ENCODE measurements at regions not wholly inside any gene's neighbourhood (a gene's known extent, or its start where the extent isn't known, plus 50 kb on each side); places are given as distances from the start of the nearest gene placed in this dataset.
A peak's percentile ranks its signal among the peaks of the same experiment; 100 is the strongest.

- Histone ChIP-seq H3K4me1 (ENCODE audit: control insufficient read depth, insufficient read depth, low read length) (no peaks in the 10 kb centered on the region), H3K27me3 (ENCODE audit: control insufficient read depth, insufficient read depth, low read length) (no peaks in the 10 kb centered on the region), H3K36me3 (ENCODE audit: control insufficient read depth, insufficient read depth, low read length) (no peaks in the 10 kb centered on the region), H3K9me3 (replicated peaks; ENCODE audit: control insufficient read depth, low read depth, low read length) (no peaks in the 10 kb centered on the region), H3K4me3 (ENCODE audit: low read length) (no peak overlapping the region), H3K27ac (ENCODE audit: low read length) (no peak overlapping the region)
- 68% methylated on average over 2 of the region's 2 CpGs for WGBS (ENCODE audit: insufficient coverage)
- peak; percentile 63 for DNase-seq
These were observed 174.0 kb upstream of the NTF3 start for GRCh38 chr12:5257763-5258495.

- 33% methylated on average over 3 of the region's 3 CpGs for WGBS (ENCODE audit: insufficient coverage)
- Histone ChIP-seq H3K4me3 (ENCODE audit: low read length) (no peak overlapping the region), H3K27ac (ENCODE audit: low read length) (no peak overlapping the region), H3K36me3 (ENCODE audit: control insufficient read depth, insufficient read depth, low read length) (no peaks in the 10 kb centered on the region), H3K27me3 (ENCODE audit: control insufficient read depth, insufficient read depth, low read length) (no peaks in the 10 kb centered on the region), H3K4me1 (ENCODE audit: control insufficient read depth, insufficient read depth, low read length) (no peaks in the 10 kb centered on the region), H3K9me3 (replicated peaks; ENCODE audit: control insufficient read depth, low read depth, low read length) (no peaks in the 10 kb centered on the region)
- peak; percentile 76 for DNase-seq
These were observed 173.4 kb upstream of the NTF3 start for GRCh38 chr12:5258498-5258897.

DNA sequence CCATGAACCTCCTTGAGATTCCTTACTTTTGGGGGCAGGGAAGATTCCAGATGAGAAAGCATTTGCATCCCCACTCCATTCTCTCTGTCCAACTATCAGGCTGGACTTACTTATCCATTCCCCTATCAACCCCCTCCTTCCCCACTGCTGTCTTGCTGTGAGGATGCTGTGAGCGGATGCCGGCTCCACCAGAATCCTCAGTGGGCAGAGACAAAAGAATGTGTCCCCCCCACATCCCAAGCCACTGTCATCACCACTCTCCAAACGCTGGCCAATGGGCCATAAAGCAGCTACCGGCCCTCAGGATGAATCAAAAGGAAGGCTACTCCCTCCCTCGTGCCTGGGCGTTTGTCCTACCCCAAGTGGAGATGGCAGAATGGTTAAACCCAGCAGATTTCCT lies 173.0 kb upstream of the NTF3 start:
- Histone ChIP-seq H3K36me3 (ENCODE audit: control insufficient read depth, insufficient read depth, low read length) (no peaks in the 10 kb centered on the region), H3K9me3 (replicated peaks; ENCODE audit: control insufficient read depth, low read depth, low read length) (no peaks in the 10 kb centered on the region), H3K27me3 (ENCODE audit: control insufficient read depth, insufficient read depth, low read length) (no peaks in the 10 kb centered on the region), H3K4me3 (ENCODE audit: low read length) (no peak overlapping the region), H3K4me1 (ENCODE audit: control insufficient read depth, insufficient read depth, low read length) (no peaks in the 10 kb centered on the region), H3K27ac (ENCODE audit: low read length) (no peak overlapping the region)
- no peak for DNase-seq
- WGBS (ENCODE audit: insufficient coverage) = 45% methylated on average over 4 of the region's 6 CpGs

- H3K27ac ChIP-seq (ENCODE audit: low read length) = no peak overlapping the region
- H3K36me3 ChIP-seq (ENCODE audit: control insufficient read depth, insufficient read depth, low read length) = no peaks in the 10 kb centered on the region
- H3K4me3 ChIP-seq (ENCODE audit: low read length) = no peak overlapping the region
- H3K4me1 ChIP-seq (ENCODE audit: control insufficient read depth, insufficient read depth, low read length) = no peaks in the 10 kb centered on the region
- WGBS (ENCODE audit: insufficient coverage) = no CpG with 5 or more reads among the region's 4 CpGs
- H3K27me3 ChIP-seq (ENCODE audit: control insufficient read depth, insufficient read depth, low read length) = no peaks in the 10 kb centered on the region
- no peak for DNase-seq
- H3K9me3 ChIP-seq (replicated peaks; ENCODE audit: control insufficient read depth, low read depth, low read length) = no peaks in the 10 kb centered on the region
These were observed 172.4 kb upstream of the NTF3 start for GRCh38 chr12:5259523-5259922.

- no peaks in the 10 kb centered on the region for H3K27me3 ChIP-seq (ENCODE audit: control insufficient read depth, insufficient read depth, low read length)
- no peak overlapping the region for H3K27ac ChIP-seq (ENCODE audit: low read length)
- no peaks in the 10 kb centered on the region for H3K36me3 ChIP-seq (ENCODE audit: control insufficient read depth, insufficient read depth, low read length)
- DNase-seq = no peak
- H3K4me3 ChIP-seq (ENCODE audit: low read length) = no peak overlapping the region
- no peaks in the 10 kb centered on the region for H3K9me3 ChIP-seq (replicated peaks; ENCODE audit: control insufficient read depth, low read depth, low read length)
- WGBS (ENCODE audit: insufficient coverage) = no CpG with 5 or more reads among the region's 3 CpGs
- no peaks in the 10 kb centered on the region for H3K4me1 ChIP-seq (ENCODE audit: control insufficient read depth, insufficient read depth, low read length)
These were observed 171.8 kb upstream of the NTF3 start for GRCh38 chr12:5260086-5260485.

- DNase-seq = no peak
- Histone ChIP-seq H3K9me3 (replicated peaks; ENCODE audit: control insufficient read depth, low read depth, low read length) (no peaks in the 10 kb centered on the region), H3K27me3 (ENCODE audit: control insufficient read depth, insufficient read depth, low read length) (no peaks in the 10 kb centered on the region), H3K27ac (ENCODE audit: low read length) (no peak overlapping the region), H3K36me3 (ENCODE audit: control insufficient read depth, insufficient read depth, low read length) (no peaks in the 10 kb centered on the region), H3K4me3 (ENCODE audit: low read length) (no peak overlapping the region), H3K4me1 (ENCODE audit: control insufficient read depth, insufficient read depth, low read length) (no peaks in the 10 kb centered on the region)
- WGBS (ENCODE audit: insufficient coverage) = 80% methylated on average over 1 of the region's 1 CpG
These were observed 171.3 kb upstream of the NTF3 start for GRCh38 chr12:5260591-5261086.

GRCh38 chr12:5262450-5262849 lies 169.5 kb upstream of the NTF3 start:
- no peaks in the 10 kb centered on the region for H3K27me3 ChIP-seq (ENCODE audit: control insufficient read depth, insufficient read depth, low read length)
- no peak overlapping the region for H3K4me3 ChIP-seq (ENCODE audit: low read length)
- WGBS (ENCODE audit: insufficient coverage) = 71% methylated on average over 1 of the region's 1 CpG
- no peaks in the 10 kb centered on the region for H3K4me1 ChIP-seq (ENCODE audit: control insufficient read depth, insufficient read depth, low read length)
- H3K36me3 ChIP-seq (ENCODE audit: control insufficient read depth, insufficient read depth, low read length) = no peaks in the 10 kb centered on the region
- H3K27ac ChIP-seq (ENCODE audit: low read length) = no peak overlapping the region
- H3K9me3 ChIP-seq (replicated peaks; ENCODE audit: control insufficient read depth, low read depth, low read length) = no peaks in the 10 kb centered on the region
- no peak for DNase-seq

- no peak for DNase-seq
- Histone ChIP-seq H3K4me3 (ENCODE audit: low read length) (no peak overlapping the region), H3K27ac (ENCODE audit: low read length) (no peak overlapping the region), H3K36me3 (ENCODE audit: control insufficient read depth, insufficient read depth, low read length) (no peaks in the 10 kb centered on the region), H3K4me1 (ENCODE audit: control insufficient read depth, insufficient read depth, low read length) (no peaks in the 10 kb centered on the region), H3K27me3 (ENCODE audit: control insufficient read depth, insufficient read depth, low read length) (no peaks in the 10 kb centered on the region), H3K9me3 (replicated peaks; ENCODE audit: control insufficient read depth, low read depth, low read length) (no peaks in the 10 kb centered on the region)
- WGBS (ENCODE audit: insufficient coverage) = 15% methylated on average over 2 of the region's 2 CpGs
These were observed 169.0 kb upstream of the NTF3 start for GRCh38 chr12:5262885-5263284.

DNA sequence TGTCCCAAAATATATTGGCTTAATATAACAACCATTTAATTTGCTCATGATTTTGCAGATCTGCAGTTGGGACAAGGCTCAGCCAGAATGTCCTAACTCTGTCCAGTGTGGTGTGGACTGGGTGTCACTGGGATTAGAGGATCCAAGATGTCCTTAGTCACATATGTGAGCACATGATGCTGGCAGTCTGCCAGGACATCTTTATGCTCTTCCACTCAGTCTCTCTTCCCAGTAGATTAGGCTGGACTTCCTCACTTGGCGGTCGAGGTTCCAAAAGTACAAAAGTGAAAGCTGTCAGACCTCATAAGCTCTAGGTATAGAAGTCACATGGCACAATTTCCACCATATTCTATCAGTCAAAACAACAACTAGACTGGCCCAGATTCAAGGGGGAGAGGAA lies 167.9 kb upstream of the NTF3 start:
- Histone ChIP-seq H3K36me3 (ENCODE audit: control insufficient read depth, insufficient read depth, low read length) (no peaks in the 10 kb centered on the region), H3K9me3 (replicated peaks; ENCODE audit: control insufficient read depth, low read depth, low read length) (no peaks in the 10 kb centered on the region), H3K4me3 (ENCODE audit: low read length) (no peak overlapping the region), H3K27ac (ENCODE audit: low read length) (no peak overlapping the region), H3K27me3 (ENCODE audit: control insufficient read depth, insufficient read depth, low read length) (no peaks in the 10 kb centered on the region), H3K4me1 (ENCODE audit: control insufficient read depth, insufficient read depth, low read length) (no peaks in the 10 kb centered on the region)
- no peak for DNase-seq
- no CpG with 5 or more reads among the region's 2 CpGs for WGBS (ENCODE audit: insufficient coverage)

GRCh38 chr12:5267603-5268423 lies 164.1 kb upstream of the NTF3 start:
- no peaks in the 10 kb centered on the region for H3K36me3 ChIP-seq (ENCODE audit: control insufficient read depth, insufficient read depth, low read length)
- no peaks in the 10 kb centered on the region for H3K27me3 ChIP-seq (ENCODE audit: control insufficient read depth, insufficient read depth, low read length)
- no peaks in the 10 kb centered on the region for H3K9me3 ChIP-seq (replicated peaks; ENCODE audit: control insufficient read depth, low read depth, low read length)
- H3K4me1 ChIP-seq (ENCODE audit: control insufficient read depth, insufficient read depth, low read length) = peaks cover 3% of the 10 kb centered on the region
- no peak for DNase-seq
- 60% methylated on average over 2 of the region's 9 CpGs for WGBS (ENCODE audit: insufficient coverage)
- H3K4me3 ChIP-seq (ENCODE audit: low read length) = no peak overlapping the region
- H3K27ac ChIP-seq (ENCODE audit: low read length) = no peak overlapping the region

Data from muscle of leg (tissue), 3 donors.